Coronary artery (tissue), 2 donors: ENCODE measurements at regions not wholly inside any gene's neighbourhood (a gene's known extent, or its start where the extent isn't known, plus 50 kb on each side); places are given as distances from the start of the nearest gene placed in this dataset.

ENCODE experiments used
- DNase-seq: peaks from one replicate; pipeline ENCODE4 v3.0.0-alpha.2; 2017; ENCODE audit warnings: low spot score
- H3K27ac ChIP-seq, 2 donors: fragments of 200-600 bp; sonication (generic); one replicate each; pipeline ENCODE4 v1.5.1; 2016 to 2019
- H3K4me3 ChIP-seq: fragments of 200-600 bp; sonication (generic); 2 replicates; pipeline ENCODE4 v1.5.1; 2016; ENCODE audit warnings: mild to moderate bottlenecking, moderate library complexity
- TF ChIP-seq, protein P1 (sequence below): fragments of 200-600 bp; sonication (generic); IDR thresholded peaks from one replicate; pipeline ENCODE4 v1.5.1; 2019; ENCODE audit warnings: antibody characterized with exemption

DNA sequence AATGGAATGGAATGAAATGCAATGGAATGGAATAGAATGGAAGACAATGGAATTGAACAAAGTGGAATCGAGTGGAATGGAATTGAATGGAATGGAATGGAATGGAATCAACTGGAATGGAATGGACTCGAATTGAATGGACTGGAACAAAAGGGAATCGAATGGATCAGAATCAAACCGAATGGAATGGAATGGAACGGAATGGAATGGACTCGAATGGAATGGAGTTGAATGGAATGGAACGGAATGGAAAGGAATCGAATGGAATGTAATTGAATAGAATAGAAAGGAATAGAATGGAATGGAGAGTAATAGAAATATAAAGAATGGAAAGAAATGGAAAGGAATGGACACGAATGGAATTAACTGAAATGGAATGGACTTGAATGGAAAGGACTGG is 475.2 kb upstream of the WSB1 start:
- no peak for DNase-seq
- TF ChIP-seq, protein P1, sequence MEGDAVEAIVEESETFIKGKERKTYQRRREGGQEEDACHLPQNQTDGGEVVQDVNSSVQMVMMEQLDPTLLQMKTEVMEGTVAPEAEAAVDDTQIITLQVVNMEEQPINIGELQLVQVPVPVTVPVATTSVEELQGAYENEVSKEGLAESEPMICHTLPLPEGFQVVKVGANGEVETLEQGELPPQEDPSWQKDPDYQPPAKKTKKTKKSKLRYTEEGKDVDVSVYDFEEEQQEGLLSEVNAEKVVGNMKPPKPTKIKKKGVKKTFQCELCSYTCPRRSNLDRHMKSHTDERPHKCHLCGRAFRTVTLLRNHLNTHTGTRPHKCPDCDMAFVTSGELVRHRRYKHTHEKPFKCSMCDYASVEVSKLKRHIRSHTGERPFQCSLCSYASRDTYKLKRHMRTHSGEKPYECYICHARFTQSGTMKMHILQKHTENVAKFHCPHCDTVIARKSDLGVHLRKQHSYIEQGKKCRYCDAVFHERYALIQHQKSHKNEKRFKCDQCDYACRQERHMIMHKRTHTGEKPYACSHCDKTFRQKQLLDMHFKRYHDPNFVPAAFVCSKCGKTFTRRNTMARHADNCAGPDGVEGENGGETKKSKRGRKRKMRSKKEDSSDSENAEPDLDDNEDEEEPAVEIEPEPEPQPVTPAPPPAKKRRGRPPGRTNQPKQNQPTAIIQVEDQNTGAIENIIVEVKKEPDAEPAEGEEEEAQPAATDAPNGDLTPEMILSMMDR = no peak
- H3K27ac ChIP-seq = no peak overlapping the region
- H3K4me3 ChIP-seq = no peak overlapping the region
